ENCODE measurements at regions not wholly inside any gene's neighbourhood (a gene's known extent, or its start where the extent isn't known, plus 50 kb on each side); places are given as distances from the start of the nearest gene placed in this dataset.

GRCh38 chr2:48120112-48120511, 194.4 kb upstream of the FOXN2 start:
- peak overlapping the region in 1 of 10 donors; percentile 67 for H3K27ac ChIP-seq
- intact Hi-C loops (cut with DNase I), result no loop called here
- H3K9me3 ChIP-seq, result no peaks in the 10 kb centered on the region
- no peaks in the 10 kb centered on the region for H3K36me3 ChIP-seq
- H3K27me3 ChIP-seq, result no peaks in the 10 kb centered on the region
- no peak for ATAC-seq
- WGBS, 2 donors, result 75 to 82% methylated on average over 3 of the region's 3 CpGs
- no peak for DNase-seq
- no peak overlapping the region for H3K4me3 ChIP-seq
- TF ChIP-seq CTCF (IDR thresholded peaks at IDR 0.05), result no peak
- peaks cover 0 to 5% (median 0%) of the 10 kb centered on the region in 9 donors for H3K4me1 ChIP-seq

- ATAC-seq, result peak in 1 of 8 donors; percentile 63
- intact Hi-C loops (cut with DNase I), result no loop called here
- WGBS, 2 donors, result 73 to 93% methylated on average over 1 of the region's 1 CpG
Measured at GRCh38 chr2:48120759-48121242, 193.7 kb upstream of the FOXN2 start.

GRCh38 chr2:48122166-48122565, 192.3 kb upstream of the FOXN2 start:
- 92 to 96% methylated on average over 4 of the region's 4 CpGs for WGBS, 2 donors

More at GRCh38 chr2:48120759-48121242, 193.7 kb upstream of the FOXN2 start:
- H3K27me3 ChIP-seq, result no peaks in the 10 kb centered on the region
- no peaks in the 10 kb centered on the region for H3K36me3 ChIP-seq
- peaks cover 0 to 6% (median 0%) of the 10 kb centered on the region in 9 donors for H3K4me1 ChIP-seq
- TF ChIP-seq CTCF (IDR thresholded peaks at IDR 0.05), result no peak
- H3K27ac ChIP-seq, result peak overlapping the region in 1 of 10 donors; percentile 67
- no peak overlapping the region for H3K4me3 ChIP-seq
- no peak for DNase-seq
- H3K9me3 ChIP-seq, result no peaks in the 10 kb centered on the region

GRCh38 chr2:48124592-48124991, 189.9 kb upstream of the FOXN2 start:
- TF ChIP-seq CTCF (IDR thresholded peaks at IDR 0.05), result no peak
- ATAC-seq (no peak), DNase-seq (no peak)
- Histone ChIP-seq H3K27me3 (no peaks in the 10 kb centered on the region), H3K4me3 (no peak overlapping the region), H3K27ac (no peak overlapping the region), H3K36me3 (no peaks in the 10 kb centered on the region), H3K4me1 (peaks cover 0 to 14% (median 0%) of the 10 kb centered on the region in 9 donors), H3K9me3 (peaks cover 0 to 4% (median 0%) of the 10 kb centered on the region in 11 donors)
- intact Hi-C loops (cut with DNase I), result no loop called here
- WGBS, 2 donors, result 95 to 100% methylated on average over 1 of the region's 1 CpG

More at GRCh38 chr2:48122166-48122565, 192.3 kb upstream of the FOXN2 start:
- H3K27me3 ChIP-seq, result no peaks in the 10 kb centered on the region
- no peaks in the 10 kb centered on the region for H3K9me3 ChIP-seq
- no peak for TF ChIP-seq CTCF (IDR thresholded peaks at IDR 0.05)
- peaks cover 0 to 14% (median 0%) of the 10 kb centered on the region in 9 donors for H3K4me1 ChIP-seq
- no peak for ATAC-seq
- intact Hi-C loops (cut with DNase I), result no loop called here
- no peak overlapping the region for H3K27ac ChIP-seq
- H3K4me3 ChIP-seq, result no peak overlapping the region
- no peaks in the 10 kb centered on the region for H3K36me3 ChIP-seq
- DNase-seq, result no peak

Measured in heart right ventricle (tissue), 16 donors.